NCI-H2227 treated with DMSO at 0.1 percent for 48 hours (cell line): ENCODE measurements at regions not wholly inside any gene's neighbourhood (a gene's known extent, or its start where the extent isn't known, plus 50 kb on each side); places are given as distances from the start of the nearest gene placed in this dataset.
A peak's percentile ranks its signal among the peaks of the same experiment; 100 is the strongest.

Source experiments
- DNase-seq: peaks from one replicate; lab custom pipeline; 2025; lab: John Stamatoyannopoulos, UW

GRCh38 chr6:156648616-156649015 lies 128.6 kb upstream of the ARID1B start:
- DNase-seq: no peak

- DNase-seq: no peak
Measured at GRCh38 chr6:156647991-156648390, 129.2 kb upstream of the ARID1B start.

DNA sequence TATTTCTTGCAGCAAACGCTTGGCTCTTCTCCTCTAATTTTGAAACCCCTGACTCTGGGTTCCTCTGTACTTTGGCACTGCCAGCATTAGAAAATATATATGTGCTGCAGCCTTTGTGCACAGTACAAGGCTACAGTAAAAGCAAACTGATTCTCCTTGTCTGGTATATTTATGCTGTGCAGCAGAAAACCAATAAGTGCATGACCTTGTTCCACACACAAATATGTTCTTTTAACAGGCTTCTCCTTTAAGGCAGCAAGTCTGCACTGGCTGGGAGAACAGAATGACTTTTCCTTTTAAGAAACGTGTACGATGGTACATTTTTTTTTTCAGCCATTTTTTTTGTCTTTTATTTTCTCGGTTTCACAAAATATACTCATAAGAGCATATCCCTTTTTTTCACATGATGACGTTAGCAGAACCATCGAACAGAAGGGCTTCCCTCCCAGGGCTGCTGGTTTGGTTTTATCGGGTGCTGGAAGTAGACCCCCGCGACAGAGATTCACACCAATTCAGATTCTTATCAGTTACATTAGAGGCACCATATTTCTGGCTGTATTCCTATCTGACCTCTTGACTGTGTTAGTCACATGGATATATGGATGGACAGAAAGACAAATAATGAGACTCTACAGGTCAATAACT lies 129.9 kb upstream of the ARID1B start:
- no peak for DNase-seq

DNA sequence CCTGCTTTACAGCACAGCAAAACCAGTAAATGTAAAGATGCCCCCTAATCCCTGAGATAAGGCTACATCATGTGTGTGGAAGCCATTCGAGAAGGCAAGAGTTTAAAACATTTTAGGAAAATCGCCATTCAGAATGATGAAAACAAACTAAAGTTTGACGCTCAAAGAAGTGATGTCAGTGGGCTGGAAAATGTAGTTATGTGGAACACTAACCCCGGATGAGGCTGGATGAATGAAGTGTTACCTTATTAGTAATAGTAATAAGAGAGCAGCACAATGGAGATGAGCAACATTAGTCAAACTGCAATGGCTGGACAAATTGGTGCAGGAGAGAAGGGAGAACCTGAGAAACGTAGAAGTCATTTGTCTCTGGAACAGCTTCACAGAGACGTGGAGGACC lies 130.7 kb upstream of the ARID1B start:
- no peak for DNase-seq

GRCh38 chr6:156645097-156645496 lies 132.1 kb upstream of the ARID1B start:
- DNase-seq: no peak

DNA sequence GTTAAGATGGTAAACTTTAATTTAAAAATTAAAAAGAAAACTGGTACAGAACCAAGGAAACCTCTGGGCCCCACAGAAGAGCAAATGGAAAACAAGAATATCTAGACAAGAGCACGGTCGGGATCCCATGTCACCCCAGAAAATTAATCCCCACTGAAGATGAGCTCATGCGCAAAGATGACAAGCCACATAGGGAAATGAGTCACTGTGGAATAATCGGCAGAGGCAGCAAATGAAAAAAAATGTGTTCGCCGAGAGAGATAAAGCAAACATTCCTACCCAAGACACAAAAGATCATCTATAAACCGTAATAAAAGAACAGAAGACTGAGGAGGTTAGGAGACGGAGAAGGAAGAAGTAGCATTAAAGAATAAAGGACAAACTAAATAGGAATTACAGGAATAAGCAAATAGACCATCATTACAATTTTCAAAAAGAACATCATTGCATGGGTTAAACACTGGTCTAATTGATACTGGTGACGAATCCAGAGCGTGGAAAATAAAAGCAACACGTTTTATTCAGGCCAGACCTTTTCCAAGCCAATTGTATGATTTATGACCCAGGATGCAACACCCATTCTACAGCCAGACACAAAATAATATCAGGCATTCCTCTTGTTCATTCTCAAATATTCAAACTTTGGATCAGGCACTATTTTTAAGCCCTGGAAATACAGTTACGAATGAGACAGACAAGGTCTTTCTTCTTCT lies 138.0 kb upstream of the ARID1B start:
- no peak for DNase-seq

- DNase-seq: no peak
Measured at GRCh38 chr6:156638581-156638980, 138.6 kb upstream of the ARID1B start.

- peak; percentile 29 for DNase-seq
Measured at GRCh38 chr6:156634951-156635371, 142.2 kb upstream of the ARID1B start.

- no peak for DNase-seq
Measured at GRCh38 chr6:156634048-156634447, 143.1 kb upstream of the ARID1B start.

DNA sequence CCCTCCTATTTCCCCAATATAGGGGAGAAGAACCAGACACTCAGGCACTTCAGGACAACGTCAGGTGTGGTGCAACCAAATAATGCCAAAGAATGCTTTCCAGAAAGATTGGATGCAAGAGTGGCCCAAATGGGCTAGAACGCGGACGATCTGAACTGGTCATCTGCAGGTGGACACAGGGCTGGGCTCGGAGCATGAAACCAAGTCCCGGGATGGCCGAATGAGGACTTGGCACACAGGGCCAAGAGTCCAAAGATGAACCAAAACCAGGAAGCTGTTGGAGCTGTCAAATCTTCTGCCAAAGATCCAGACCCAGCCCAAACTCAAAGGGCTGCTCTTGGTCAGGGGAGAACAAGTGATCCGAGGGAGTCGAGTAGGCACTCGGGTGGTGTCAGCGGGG lies 143.9 kb upstream of the ARID1B start:
- no peak for DNase-seq

DNA sequence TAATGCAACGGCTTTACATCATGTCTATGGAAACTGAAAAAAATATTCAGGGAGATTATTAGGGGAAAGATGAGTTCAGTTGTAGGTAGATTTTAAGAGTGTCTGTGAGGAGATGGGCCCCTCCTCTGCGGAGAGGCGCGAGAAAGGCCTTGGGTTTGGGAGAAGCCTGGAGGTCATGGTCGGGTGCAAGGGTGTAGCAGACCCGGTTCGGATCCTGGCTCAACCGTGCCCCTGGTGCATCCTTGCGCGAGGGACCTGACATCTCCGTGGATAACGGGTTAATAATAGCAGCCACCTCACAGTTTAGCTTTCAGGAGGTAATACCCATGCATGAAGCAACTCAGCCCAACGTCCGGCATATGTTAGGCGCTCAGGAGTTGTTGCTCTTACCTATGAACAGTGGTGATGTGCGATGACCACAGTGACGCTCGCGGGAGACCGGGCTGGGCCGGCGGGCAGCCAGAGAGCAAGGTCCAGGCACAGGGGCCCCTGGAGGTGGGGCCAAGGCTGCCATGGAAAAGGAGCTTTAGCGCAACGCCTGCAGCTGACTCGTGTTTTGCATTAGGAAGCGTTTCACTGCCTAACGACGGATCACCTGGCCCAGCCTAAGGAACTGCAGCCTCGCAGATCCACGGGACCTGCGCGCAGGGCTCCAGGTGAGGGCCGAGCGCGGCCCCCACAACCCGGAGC lies 146.4 kb upstream of the ARID1B start:
- no peak for DNase-seq

DNA sequence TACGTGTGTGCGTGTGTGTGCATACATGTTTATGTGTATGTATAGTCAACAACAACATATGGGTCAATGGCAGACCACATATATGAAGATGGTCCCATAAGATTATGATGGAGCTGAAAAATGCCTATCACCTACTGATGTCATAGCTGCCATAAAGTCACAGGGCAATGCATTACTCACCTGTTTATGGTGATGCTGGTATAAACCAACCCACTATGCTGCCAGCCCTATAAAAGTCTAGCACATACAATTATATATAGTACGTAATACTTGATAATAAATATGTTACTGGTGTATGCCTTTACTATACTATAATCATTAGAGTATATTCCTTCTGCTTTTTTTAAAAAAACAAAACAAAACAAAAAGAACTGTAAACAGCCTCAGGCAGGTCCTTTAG lies 148.4 kb upstream of the ARID1B start:
- no peak for DNase-seq

GRCh38 chr6:156627524-156627923 lies 149.7 kb upstream of the ARID1B start:
- DNase-seq: no peak

DNA sequence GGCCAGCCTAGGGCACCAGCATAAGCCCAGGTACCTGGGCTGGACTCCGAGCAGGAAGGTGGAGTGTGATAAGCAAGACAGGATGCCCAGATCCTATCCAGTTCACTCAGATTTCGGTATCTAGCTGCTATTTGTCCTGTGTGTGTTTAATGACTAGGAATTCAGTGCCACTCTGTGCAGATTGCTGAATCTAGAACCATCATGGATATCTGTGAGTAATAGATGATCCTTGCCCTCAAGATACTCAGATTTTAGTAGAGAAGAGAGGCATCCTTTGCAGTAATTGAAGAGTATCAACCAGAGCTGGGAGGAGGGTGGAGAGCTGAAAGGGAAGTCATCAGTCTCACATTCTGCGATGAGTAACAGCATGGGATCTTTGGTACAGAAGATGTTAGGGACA lies 155.0 kb upstream of the ARID1B start:
- DNase-seq: no peak

- no peak for DNase-seq
Measured at GRCh38 chr6:156620331-156620730, 156.8 kb upstream of the ARID1B start.

DNA sequence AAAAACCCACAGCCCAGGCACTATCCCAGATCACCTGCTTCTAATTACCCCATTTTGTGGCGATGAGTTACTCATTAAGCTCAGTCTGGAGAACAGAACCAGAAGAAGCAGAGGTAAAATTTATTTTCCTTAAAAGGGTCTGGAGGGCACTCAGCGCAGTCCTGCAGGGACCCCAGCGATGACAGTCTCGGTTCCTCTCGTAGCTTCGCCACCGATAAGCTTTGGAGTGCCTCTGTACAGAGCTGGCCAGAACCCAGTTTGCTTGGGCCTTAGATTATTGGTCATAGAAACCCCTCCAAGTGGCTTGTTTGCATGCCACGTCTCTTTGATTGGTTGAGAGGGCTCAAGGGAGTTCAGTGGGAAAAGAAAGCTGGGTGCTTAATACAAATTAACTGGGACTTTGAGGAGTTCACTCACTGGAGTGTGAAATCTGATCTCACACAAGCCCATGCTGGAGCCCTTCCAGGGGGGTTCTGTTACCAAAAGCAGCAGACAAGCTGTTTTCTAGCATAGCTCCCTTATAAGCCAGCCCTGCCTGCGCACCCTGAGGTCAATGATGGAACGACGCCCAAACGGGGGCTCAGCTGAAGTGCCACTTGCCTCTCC lies 158.5 kb upstream of the ARID1B start:
- no peak for DNase-seq

DNA sequence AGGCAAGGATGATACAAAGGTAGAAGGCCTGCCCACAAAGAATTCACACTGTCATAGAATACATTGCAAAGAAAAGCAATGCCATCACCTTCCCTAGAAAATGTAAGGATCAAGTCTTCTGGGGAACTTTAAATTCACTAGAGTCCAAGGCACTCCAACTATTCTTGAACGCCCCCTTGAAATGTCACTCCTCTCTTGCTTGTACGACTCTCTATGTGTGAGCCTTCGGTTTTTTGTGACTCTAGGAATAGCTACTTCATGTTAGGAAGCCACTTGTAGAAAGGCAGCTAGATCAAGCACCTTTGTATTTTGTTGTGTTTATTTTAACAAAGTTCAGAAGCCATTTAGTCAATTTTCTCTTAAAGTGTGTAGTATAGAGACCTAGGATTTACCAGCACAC lies 159.2 kb upstream of the ARID1B start:
- DNase-seq: no peak

GRCh38 chr6:156617376-156617775 lies 159.8 kb upstream of the ARID1B start:
- no peak for DNase-seq

- DNase-seq: no peak
Measured at GRCh38 chr6:156616495-156616894, 160.7 kb upstream of the ARID1B start.

DNA sequence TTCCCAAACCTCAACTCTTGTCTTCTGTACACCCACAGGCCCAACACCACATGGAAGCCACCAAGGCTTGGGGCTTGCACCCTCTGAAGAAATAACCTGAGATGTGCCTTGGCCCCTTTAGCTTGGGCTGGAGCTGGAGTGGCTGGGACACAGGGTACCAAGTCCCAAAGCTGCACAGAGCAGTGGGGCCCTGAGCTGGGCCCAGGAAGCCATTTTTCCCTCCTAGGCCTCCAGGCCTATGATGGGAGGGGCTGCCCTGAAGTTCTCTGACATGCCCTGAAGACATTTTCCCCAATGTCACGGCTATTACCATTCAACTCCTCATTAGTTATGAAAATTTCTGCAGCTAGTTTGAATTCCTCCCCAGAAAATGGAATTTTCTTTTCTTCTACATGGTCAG lies 163.2 kb upstream of the ARID1B start:
- DNase-seq: no peak

DNA sequence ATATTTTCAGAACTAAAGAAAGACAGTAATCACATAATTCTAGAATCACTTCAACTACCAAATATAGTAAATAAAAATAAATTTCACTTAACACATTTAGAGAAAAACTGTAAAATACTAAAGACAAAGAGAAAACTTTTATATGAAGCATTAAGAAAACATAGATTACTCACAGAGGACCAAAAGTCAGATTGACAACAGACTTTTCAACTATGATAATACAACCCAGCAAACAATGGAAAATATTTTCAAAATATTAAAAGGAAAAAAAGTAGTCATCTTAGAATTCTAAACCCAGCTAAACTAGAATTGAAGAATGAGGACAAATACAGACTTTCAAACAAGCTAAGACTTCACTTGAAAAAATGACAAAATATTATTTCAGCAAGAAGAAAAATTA lies 164.8 kb upstream of the ARID1B start:
- no peak for DNase-seq

DNA sequence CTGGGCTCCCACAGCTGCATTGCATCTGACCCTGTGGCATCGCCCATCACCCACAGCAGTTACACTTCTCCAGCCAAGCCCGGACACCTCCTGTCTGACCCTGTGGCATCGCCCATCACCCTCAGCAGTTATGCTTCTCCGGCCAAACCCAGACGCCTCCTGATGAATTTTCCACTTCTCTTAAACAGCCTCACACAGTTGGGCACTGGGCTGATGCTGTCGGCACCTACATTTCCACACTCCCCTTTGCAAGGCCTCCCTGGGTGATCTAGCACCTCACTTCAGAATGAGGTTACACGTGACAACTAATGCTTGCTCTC lies 175.2 kb upstream of the ARID1B start:
- no peak for DNase-seq
